Posterior vena cava (tissue), 2 donors: ENCODE measurements at regions not wholly inside any gene's neighbourhood (a gene's known extent, or its start where the extent isn't known, plus 50 kb on each side); places are given as distances from the start of the nearest gene placed in this dataset.

Experiments used
- DNase-seq: peaks from one replicate; pipeline ENCODE4 v3.0.0-alpha.2; 2020; ENCODE audit warnings: low spot score
- intact Hi-C, 2 donors: fragments of 100-400 bp; cut with DNase I; formaldehyde crosslinking; loops; one replicate each; pipeline versions ENCODE4 v1.14.1 to v1.14.2; 2022 to 2023
- donor health status: DM: yes; HTN: yes; CAD: no.
- donor health status: DM: yes; HTN: yes; CAD: no.

- intact Hi-C loops = no loop called here
- DNase-seq = no peak
Observed at GRCh38 chr14:53824061-53824460, 132.6 kb downstream of the BMP4 start.

GRCh38 chr14:53814392-53814791 lies 142.2 kb downstream of the BMP4 start:
- DNase-seq = no peak
- intact Hi-C loops = no loop called here

GRCh38 chr14:53810221-53810620 lies 146.4 kb downstream of the BMP4 start:
- DNase-seq = no peak
- intact Hi-C loops = no loop called here

GRCh38 chr14:53808042-53808441 lies 148.6 kb downstream of the BMP4 start:
- no peak for DNase-seq
- intact Hi-C loops = no loop called here

- intact Hi-C loops = no loop called here
- no peak for DNase-seq
Observed at GRCh38 chr14:53807542-53807941, 149.1 kb downstream of the BMP4 start.

DNA sequence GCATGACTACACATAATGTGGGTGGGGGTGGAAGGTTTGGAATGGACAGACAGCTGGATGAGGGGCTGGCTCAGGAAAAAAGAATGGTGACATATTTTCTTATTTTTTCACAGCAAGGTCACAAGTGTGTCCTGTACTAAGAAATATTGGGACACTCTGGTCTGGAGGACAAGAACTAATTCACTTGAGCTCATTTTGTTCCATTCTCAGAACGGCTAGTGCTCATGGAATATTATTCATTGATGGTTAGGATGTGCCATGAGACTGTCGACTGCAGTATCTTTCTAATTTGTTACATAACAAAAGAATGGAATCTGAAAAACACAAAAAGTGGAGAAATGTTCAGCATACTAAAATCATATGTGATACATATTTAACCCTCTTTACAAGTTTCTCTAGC lies 149.5 kb downstream of the BMP4 start:
- DNase-seq = no peak
- intact Hi-C loops = no loop called here

GRCh38 chr14:53796734-53797133 lies 159.9 kb downstream of the BMP4 start:
- DNase-seq = no peak
- intact Hi-C loops = loop anchor here in 1 of 2 donors (10.0 kb wide), 1 partner anchor 448 kb away; no protein-coding TSS in a partner anchor

DNA sequence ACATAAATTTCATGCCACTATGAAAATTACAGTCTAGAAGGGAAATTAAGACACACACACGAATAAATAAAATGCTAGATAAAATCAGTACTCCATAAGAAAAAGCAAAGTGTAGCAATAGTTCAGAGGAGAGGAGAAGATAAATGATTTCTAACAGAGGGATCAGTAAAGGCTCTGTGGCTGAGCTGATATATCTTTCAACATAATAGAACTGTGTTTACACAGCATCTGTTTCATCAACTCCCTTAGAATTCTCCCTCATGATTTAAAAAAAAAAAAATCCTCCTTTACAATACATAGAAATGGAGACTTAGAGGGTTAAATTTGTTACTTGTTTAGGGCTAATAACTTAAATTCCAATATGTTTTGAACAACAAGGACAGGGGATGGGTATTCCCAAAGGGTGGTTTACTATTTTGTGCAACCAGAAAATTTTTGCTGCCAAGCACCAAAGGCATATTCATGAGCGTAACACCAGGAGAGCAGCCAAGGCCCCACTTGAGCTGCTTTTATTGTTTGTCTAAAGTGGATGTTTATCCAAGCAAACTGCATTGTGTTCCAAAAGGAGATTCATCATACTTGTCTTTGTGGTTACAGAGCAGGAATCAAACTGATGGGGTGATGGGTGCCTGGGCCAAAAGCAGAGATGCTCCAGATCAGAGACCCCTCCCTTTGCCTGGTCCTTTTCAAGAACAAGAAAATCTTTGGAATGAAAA lies 162.7 kb downstream of the BMP4 start:
- intact Hi-C loops = loop anchor here in 1 of 2 donors (10.0 kb wide), 1 partner anchor 451 kb away; no protein-coding TSS in a partner anchor
- no peak for DNase-seq

- no peak for DNase-seq
- intact Hi-C loops = loop anchor here in 1 of 2 donors (10.0 kb wide), 1 partner anchor 452 kb away; no protein-coding TSS in a partner anchor
Observed at GRCh38 chr14:53792909-53793308, 163.7 kb downstream of the BMP4 start.

DNA sequence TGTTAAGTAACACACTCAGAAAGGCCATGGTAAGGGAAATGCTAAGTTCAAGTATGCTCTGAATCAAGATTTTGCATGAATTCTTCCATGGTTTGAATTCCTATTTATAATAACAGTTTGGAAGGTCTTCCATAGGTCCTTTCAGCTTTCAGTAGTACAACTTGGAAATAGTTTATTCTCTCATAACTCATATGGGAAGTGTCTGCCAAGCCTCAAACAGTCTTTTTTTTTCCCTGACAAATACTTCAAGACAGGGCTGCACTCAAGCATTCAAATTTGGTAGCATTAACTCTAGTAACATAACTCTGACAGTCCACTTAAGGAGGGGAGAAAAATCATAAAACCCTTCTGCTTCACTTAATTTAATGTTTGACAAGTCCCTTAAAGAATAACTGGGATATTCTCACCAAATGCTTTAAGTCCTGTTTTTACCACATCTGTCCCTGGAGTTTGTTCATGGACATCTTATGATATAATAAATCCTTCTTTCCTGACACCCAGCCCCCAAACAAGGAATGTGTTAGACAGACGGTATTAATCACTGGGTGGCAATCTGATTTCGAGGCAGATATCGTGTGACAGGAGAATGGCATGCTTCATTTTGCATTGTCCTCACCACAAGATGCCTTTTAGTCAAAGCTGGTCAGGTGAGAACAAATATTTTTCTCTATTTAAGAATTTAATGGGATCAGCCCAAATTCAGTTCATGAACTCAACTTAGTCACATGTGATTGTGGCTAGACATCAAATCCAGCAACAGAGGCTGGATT lies 165.7 kb downstream of the BMP4 start:
- no peak for DNase-seq
- intact Hi-C loops = loop anchor here in 1 of 2 donors (10.0 kb wide), 1 partner anchor 454 kb away; no protein-coding TSS in a partner anchor

DNA sequence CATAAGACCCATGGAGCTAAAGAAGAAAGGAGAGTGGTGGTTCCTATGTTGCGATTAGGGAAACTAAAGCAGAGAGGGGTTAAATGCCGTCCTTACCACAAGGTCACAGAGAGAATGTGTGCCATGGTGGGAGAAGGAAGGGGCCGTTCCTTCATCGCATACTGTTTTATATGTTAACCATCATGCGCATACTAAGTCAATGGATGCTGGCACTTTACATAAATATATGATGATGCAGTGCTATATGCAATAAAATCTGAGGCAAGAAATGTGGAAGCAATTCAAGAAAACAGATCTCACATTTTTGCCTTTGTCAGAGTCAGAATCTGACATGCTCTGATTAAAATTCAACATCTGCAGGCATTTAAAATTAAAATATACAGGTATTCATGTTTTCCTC lies 168.1 kb downstream of the BMP4 start:
- intact Hi-C loops = no loop called here
- DNase-seq = no peak

- DNase-seq = no peak
- intact Hi-C loops = no loop called here
Observed at GRCh38 chr14:53786045-53786444, 170.6 kb downstream of the BMP4 start.

DNA sequence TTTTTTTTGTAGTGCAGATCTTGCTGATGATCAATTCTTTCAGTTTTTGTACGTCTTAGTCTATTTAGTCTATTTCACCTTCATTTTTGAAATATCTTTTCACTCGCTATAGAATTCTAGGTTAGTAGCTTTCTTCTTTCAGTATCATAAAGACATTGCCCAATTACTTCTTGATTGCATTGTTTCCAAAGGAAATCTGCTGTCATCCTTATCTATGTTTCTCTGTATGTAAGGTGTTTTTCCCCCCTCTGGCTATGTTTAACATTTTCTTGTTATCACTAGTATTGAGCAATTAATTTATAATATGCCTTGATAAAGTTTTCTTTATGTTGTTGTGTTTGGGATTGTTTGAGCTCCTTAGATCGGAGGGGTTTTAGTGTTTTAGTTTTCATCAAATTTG lies 171.9 kb downstream of the BMP4 start:
- no peak for DNase-seq
- intact Hi-C loops = no loop called here

DNA sequence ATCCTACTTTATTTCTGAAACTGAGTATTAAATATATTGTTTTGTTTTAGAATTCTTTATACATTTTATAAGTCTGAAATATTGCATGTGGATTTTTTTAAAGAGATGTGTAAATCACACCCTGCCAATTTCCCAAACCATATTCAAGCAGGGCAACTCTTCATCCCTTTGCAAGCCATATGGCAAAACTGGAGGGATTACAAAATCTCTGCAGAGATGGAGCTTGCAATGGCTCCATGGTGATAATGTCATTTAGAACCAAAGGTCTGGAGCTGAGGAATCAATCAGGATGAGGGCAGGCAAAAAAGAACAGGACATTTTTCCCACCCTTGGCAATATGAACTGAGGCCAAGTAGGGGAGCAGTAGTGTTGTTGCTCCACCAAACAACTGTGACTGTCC lies 173.4 kb downstream of the BMP4 start:
- intact Hi-C loops = no loop called here
- DNase-seq = no peak

DNA sequence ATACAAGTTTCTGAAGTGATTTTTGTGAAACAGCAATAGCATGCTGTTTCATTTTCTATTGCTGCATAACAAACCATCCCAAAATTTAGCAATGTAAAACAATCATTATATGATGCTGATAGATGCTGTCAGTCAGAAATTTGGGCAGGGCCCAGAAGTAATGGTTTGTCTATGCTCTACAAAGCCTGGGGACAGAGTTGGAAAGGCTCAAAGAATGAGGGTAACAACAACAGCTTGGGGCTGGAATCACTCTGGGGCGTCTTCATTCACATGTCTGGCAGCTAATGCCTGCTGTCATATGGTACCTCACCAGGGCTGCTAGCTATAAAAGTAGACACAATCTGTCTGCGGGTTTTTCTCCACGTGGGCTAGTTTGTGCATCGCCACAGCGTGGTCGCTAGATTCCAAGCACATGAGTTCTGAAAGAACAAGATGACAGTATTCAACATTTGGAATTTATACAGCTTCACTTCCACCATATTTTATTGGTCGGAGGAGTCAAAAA lies 176.5 kb downstream of the BMP4 start:
- intact Hi-C loops = no loop called here
- DNase-seq = no peak

DNA sequence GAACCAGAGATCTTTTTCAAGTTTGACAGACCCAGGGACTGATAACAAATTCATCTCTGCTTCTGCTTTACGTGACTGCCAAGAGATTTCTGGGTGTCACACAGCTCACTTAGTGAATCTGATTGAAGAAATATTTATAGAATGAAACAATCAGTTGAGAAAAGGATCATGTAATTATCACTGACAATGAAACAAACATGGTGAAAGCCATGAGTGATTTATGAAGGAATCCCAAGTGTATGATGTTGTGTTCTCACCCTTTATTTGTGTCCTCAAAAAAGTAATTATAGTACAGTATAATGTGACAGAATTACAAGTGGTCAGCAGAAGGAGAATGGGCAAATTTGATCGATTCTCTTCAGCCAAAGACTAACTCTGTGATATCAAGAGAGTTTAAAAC lies 177.3 kb downstream of the BMP4 start:
- no peak for DNase-seq
- intact Hi-C loops = no loop called here

GRCh38 chr14:53778263-53778662 lies 178.4 kb downstream of the BMP4 start:
- intact Hi-C loops = no loop called here
- DNase-seq = no peak

GRCh38 chr14:53772936-53773335 lies 183.7 kb downstream of the BMP4 start:
- intact Hi-C loops = no loop called here
- no peak for DNase-seq

- intact Hi-C loops = no loop called here
- DNase-seq = no peak
Observed at GRCh38 chr14:53767566-53767965, 189.1 kb downstream of the BMP4 start.

GRCh38 chr14:53766601-53767000 lies 190.0 kb downstream of the BMP4 start:
- intact Hi-C loops = no loop called here

GRCh38 chr14:53766106-53766505 lies 190.5 kb downstream of the BMP4 start:
- DNase-seq = no peak
- intact Hi-C loops = no loop called here

More at GRCh38 chr14:53766601-53767000, 190.0 kb downstream of the BMP4 start:
- DNase-seq = no peak
